ENCODE measurements at regions not wholly inside any gene's neighbourhood (a gene's known extent, or its start where the extent isn't known, plus 50 kb on each side); places are given as distances from the start of the nearest gene placed in this dataset.

- H3K27ac Mint-ChIP-seq = no peak overlapping the region
- H3K27me3 Mint-ChIP-seq = peaks cover 14% of the 10 kb centered on the region
- TF ChIP-seq CTCF (IDR thresholded peaks at IDR 0.05; ENCODE audit: unreplicated experiment) = no peak
- no peaks in the 10 kb centered on the region for H3K9me3 Mint-ChIP-seq (ENCODE audit: low read depth)
- no peaks in the 10 kb centered on the region for H3K4me1 Mint-ChIP-seq (ENCODE audit: low read depth)
- no peaks in the 10 kb centered on the region for H3K36me3 Mint-ChIP-seq (ENCODE audit: insufficient read depth)
- H3K4me3 Mint-ChIP-seq (ENCODE audit: low read depth) = no peak overlapping the region
- DNase-seq (ENCODE audit: low spot score, unreplicated experiment) = no peak
Measured at GRCh38 chr14:94929354-94929753, 159.4 kb upstream of the GSC start.

- H3K27ac Mint-ChIP-seq = no peak overlapping the region
- peaks cover 15% of the 10 kb centered on the region for H3K27me3 Mint-ChIP-seq
- DNase-seq (ENCODE audit: low spot score, unreplicated experiment) = no peak
- TF ChIP-seq CTCF (IDR thresholded peaks at IDR 0.05; ENCODE audit: unreplicated experiment) = no peak
- no peaks in the 10 kb centered on the region for H3K36me3 Mint-ChIP-seq (ENCODE audit: insufficient read depth)
- H3K4me3 Mint-ChIP-seq (ENCODE audit: low read depth) = no peak overlapping the region
- H3K4me1 Mint-ChIP-seq (ENCODE audit: low read depth) = no peaks in the 10 kb centered on the region
- H3K9me3 Mint-ChIP-seq (ENCODE audit: low read depth) = no peaks in the 10 kb centered on the region
Measured at GRCh38 chr14:94926176-94926575, 156.3 kb upstream of the GSC start.

GRCh38 chr14:94925416-94926173, 155.7 kb upstream of the GSC start:
- Mint-ChIP-seq H3K36me3 (ENCODE audit: insufficient read depth) (no peaks in the 10 kb centered on the region), H3K27me3 (peaks cover 12% of the 10 kb centered on the region), H3K27ac (no peak overlapping the region), H3K9me3 (ENCODE audit: low read depth) (no peaks in the 10 kb centered on the region), H3K4me3 (ENCODE audit: low read depth) (no peak overlapping the region), H3K4me1 (ENCODE audit: low read depth) (no peaks in the 10 kb centered on the region)
- TF ChIP-seq CTCF (IDR thresholded peaks at IDR 0.05; ENCODE audit: unreplicated experiment) = no peak
- DNase-seq (ENCODE audit: low spot score, unreplicated experiment) = no peak

- Mint-ChIP-seq H3K9me3 (ENCODE audit: low read depth) (peaks cover 2% of the 10 kb centered on the region), H3K36me3 (ENCODE audit: insufficient read depth) (no peaks in the 10 kb centered on the region), H3K27me3 (peaks cover 12% of the 10 kb centered on the region), H3K27ac (no peak overlapping the region), H3K4me3 (ENCODE audit: low read depth) (no peak overlapping the region), H3K4me1 (ENCODE audit: low read depth) (no peaks in the 10 kb centered on the region)
- no peak for TF ChIP-seq CTCF (IDR thresholded peaks at IDR 0.05; ENCODE audit: unreplicated experiment)
- no peak for DNase-seq (ENCODE audit: low spot score, unreplicated experiment)
Measured at GRCh38 chr14:94924189-94924588, 154.3 kb upstream of the GSC start.

- Mint-ChIP-seq H3K27ac (no peak overlapping the region), H3K36me3 (ENCODE audit: insufficient read depth) (no peaks in the 10 kb centered on the region), H3K27me3 (peaks cover 12% of the 10 kb centered on the region), H3K4me3 (ENCODE audit: low read depth) (no peak overlapping the region), H3K4me1 (ENCODE audit: low read depth) (no peaks in the 10 kb centered on the region), H3K9me3 (ENCODE audit: low read depth) (peaks cover 2% of the 10 kb centered on the region)
- no peak for TF ChIP-seq CTCF (IDR thresholded peaks at IDR 0.05; ENCODE audit: unreplicated experiment)
- DNase-seq (ENCODE audit: low spot score, unreplicated experiment) = no peak
Measured at GRCh38 chr14:94923786-94924185, 153.9 kb upstream of the GSC start.

All from progenitor cell of endocrine pancreas (in vitro differentiated cells).